Activated naive CD8-positive, alpha-beta T cell treated with anti-CD3 and anti-CD28 coated beads, Interleukin-2, amount 10 ng/mL, durations not matched to agents 7 days and 5 days (primary cell): ENCODE measurements at regions not wholly inside any gene's neighbourhood (a gene's known extent, or its start where the extent isn't known, plus 50 kb on each side); places are given as distances from the start of the nearest gene placed in this dataset.
"Not testable (repeated sequence)": the region's sequence is repeated elsewhere in the genome, so short reads cannot be mapped to it uniquely, and the experiment has no call there.

Experiments used
- ATAC-seq: fragments of 150-1000 bp; cut with Tn5 transposase; one replicate; pipeline ENCODE4 v1.10.0; 2021; ENCODE audit warnings: low read depth, moderate library complexity
- POLR2A ChIA-PET: fragments of 350-600 bp; sonication (Branson Sonifier 250); formaldehyde crosslinking; loops from one replicate; lab custom pipeline; 2021; ENCODE audit warnings: antibody characterized with exemption; lab: Charles Lee
- DNase-seq: peaks from one replicate; pipeline ENCODE4 v3.0.0; 2021
- H3K27ac Mint-ChIP-seq: one replicate; pipeline ENCODE4 v1.8.0; 2022; ENCODE audit warnings: mild to moderate bottlenecking, mixed read lengths
- H3K27me3 Mint-ChIP-seq: one replicate; pipeline ENCODE4 v1.8.0; 2022; ENCODE audit warnings: mild to moderate bottlenecking, moderate library complexity, mixed read lengths
- H3K36me3 Mint-ChIP-seq: one replicate; pipeline ENCODE4 v1.8.0; 2021; ENCODE audit warnings: mild to moderate bottlenecking, mixed read lengths
- H3K4me1 Mint-ChIP-seq: one replicate; pipeline ENCODE4 v1.8.0; 2021; ENCODE audit warnings: mixed read lengths
- H3K4me3 Mint-ChIP-seq: one replicate; pipeline ENCODE4 v1.8.0; 2022; ENCODE audit warnings: mild to moderate bottlenecking, moderate library complexity, mixed read lengths
- H3K9me3 Mint-ChIP-seq: one replicate; pipeline ENCODE4 v1.8.0; 2021; ENCODE audit warnings: mixed read lengths

DNA sequence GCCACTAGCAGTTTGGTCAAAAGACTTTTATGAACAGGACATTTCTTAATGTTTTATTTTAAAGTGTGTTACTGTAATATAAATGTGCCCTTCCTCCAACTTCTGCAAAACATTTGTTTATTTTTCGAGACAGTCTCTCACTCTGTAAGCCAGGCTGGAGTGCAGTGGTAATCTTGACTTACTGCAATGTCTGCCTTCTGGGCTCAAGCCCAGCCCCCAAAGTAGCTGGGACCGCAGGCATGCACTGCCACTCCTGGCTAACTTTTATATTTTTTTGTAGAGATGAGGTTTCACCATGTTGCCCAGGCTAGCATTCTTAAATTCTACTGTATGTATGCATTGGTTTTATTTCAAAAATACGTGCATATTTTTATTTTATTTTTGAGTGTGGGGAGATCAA is 1201.9 kb downstream of the STIM2 start:
- Mint-ChIP-seq H3K4me1 (no peaks in the 10 kb centered on the region), H3K36me3 (no peaks in the 10 kb centered on the region), H3K4me3 (no peak overlapping the region), H3K27ac (no peak overlapping the region), H3K27me3 (no peaks in the 10 kb centered on the region), H3K9me3 (peaks cover 4% of the 10 kb centered on the region)
- ATAC-seq (no peak), DNase-seq (no peak)
- POLR2A ChIA-PET: no interaction called here

DNA sequence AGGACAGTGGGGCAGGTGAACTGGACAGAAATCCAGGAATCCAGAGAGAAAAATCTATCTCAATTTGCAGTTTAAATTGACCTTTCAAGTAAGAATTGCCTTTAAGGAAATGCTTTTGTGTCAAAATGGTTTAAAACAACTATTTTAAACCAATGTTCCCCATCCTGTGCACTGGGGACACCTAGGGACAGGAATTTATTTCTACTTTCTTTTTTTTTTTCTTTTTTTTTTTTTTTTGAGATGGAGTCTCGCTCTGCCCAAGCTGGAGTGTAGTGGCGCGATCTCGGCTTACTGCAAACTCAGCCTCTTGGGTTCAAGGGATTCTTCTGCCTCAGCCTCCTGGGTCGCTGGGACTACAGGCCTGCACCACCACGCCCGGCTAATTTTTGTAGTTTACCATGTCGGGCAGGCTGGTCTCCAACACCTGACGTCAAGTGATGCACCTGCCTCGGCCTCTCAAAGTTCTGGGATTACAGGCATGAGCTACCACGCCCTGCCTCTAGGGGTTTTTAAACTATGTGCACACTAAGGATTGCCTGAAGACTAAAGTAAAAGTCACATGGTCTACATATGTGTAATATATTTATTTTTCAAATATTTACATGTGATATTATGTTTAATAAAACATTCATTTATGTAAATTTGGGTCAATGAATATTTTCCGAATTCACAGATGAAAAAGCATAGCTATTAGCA is 1213.4 kb downstream of the STIM2 start:
- Mint-ChIP-seq H3K4me1 (no peaks in the 10 kb centered on the region), H3K4me3 (no peak overlapping the region), H3K36me3 (no peaks in the 10 kb centered on the region), H3K27me3 (no peaks in the 10 kb centered on the region), H3K27ac (no peak overlapping the region), H3K9me3 (peaks cover 5% of the 10 kb centered on the region)
- ATAC-seq (no peak), DNase-seq (no peak)
- POLR2A ChIA-PET: no interaction called here

DNA sequence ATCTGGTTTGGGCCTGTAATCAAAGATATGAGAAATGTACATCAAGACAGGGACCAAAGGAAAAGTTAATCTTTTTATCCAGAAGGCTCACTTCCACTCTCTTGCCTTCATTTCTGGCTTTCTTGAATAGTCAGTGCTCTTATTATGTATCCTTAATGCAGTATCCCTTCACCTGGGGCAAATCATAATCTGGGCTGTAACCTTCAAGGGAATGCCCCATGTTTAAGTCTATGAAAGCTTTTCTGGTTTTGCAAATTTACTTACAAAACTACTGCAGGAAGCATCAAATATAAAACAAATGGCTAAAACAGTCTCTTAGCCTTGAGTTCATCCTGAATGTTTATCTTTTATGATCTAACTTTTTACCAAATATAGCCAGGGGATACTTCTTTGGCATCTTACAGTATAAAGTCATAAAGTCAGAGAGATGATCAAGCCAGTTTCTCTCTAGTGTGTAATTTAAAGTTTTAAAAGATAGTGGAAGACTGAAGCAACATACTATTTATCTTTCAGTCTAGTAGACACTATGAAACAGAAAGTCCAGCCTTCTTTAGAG is 1214.8 kb downstream of the STIM2 start:
- DNase-seq: no peak
- no peak for ATAC-seq
- Mint-ChIP-seq H3K36me3 (no peaks in the 10 kb centered on the region), H3K9me3 (peaks cover 3% of the 10 kb centered on the region), H3K27ac (no peak overlapping the region), H3K4me1 (no peaks in the 10 kb centered on the region), H3K4me3 (no peak overlapping the region), H3K27me3 (no peaks in the 10 kb centered on the region)
- POLR2A ChIA-PET: no interaction called here

DNA sequence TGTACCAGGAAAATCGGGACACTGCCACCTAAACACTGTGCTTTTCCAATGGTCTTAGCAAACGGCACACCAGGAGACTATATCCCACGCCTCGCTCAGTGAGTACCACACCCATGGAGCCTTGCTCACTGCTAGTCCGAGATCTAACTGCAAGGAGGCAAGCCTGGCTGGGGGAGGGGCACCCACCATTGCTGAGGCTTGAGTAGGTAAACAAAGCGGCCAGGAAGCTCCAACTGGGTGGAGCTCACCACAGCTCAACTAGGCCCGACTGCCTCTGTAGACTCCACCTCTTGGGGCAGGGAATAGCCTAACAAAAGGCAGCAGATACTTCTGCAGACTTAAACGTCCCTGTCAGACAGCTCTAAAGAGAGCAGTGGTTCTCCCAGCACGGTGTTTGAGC is 1216.6 kb downstream of the STIM2 start:
- H3K4me1 Mint-ChIP-seq, H3K36me3 Mint-ChIP-seq, DNase-seq, H3K27me3 Mint-ChIP-seq, ATAC-seq, H3K9me3 Mint-ChIP-seq, POLR2A ChIA-PET, H3K27ac Mint-ChIP-seq, H3K4me3 Mint-ChIP-seq: not testable (repeated sequence)

DNA sequence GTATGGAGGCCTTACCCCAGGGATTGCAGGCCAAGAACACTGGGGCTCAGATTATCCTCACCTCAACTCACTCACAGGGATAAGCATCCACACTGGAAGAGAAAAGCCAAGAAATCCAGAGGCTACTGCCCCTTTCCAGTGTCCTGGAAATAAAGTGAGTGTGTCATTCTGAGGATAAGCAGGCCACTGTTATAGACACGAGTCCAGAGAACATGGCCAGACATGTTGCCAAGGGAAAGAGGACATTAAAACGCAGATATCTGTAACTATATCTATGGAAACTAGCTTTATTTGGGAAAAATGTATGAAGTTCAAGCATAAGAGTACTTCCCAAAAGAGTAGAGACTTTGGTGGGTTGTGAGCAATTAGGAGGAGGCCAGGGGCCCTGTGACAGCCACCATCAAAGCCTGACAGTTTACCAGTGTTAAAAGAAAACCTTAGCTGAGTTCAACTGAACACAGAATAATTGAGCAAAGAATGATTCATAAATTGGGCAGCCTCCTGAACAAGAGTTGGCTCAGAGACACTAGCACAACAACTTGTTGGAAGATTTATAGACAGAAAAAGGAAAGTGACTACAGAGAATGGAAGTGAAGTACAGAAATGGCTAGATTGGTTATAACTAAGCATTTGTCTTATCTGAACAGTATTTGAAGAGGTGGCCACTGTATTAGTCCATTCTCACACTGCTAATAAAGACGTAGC is 1222.2 kb downstream of the STIM2 start:
- no peaks in the 10 kb centered on the region for H3K4me1 Mint-ChIP-seq
- no peak overlapping the region for H3K4me3 Mint-ChIP-seq
- ATAC-seq (no peak), DNase-seq (no peak)
- H3K27ac Mint-ChIP-seq: no peak overlapping the region
- peaks cover 14% of the 10 kb centered on the region for H3K9me3 Mint-ChIP-seq
- POLR2A ChIA-PET: no interaction called here
- no peaks in the 10 kb centered on the region for H3K36me3 Mint-ChIP-seq
- no peaks in the 10 kb centered on the region for H3K27me3 Mint-ChIP-seq

DNA sequence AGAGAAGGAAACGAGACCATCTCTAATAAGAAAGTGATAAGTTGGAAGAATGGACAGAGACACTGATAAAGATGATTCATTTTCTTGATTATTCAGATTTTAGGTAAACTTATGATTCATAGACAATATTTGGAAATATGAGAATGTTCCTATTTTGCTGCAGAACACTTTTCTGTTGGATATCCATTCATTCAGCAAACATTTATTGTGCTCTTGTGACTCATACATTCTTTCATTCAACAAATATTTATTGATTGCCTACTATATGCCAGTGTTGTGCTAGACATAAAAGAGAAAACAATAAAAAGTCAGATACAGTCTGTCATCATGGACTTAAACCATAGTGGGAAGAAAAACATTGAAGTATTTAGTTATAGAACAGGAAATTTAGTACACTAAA is 1232.0 kb downstream of the STIM2 start:
- Mint-ChIP-seq H3K9me3 (no peaks in the 10 kb centered on the region), H3K27me3 (no peaks in the 10 kb centered on the region), H3K4me3 (no peak overlapping the region), H3K27ac (no peak overlapping the region), H3K36me3 (no peaks in the 10 kb centered on the region), H3K4me1 (no peaks in the 10 kb centered on the region)
- ATAC-seq: no peak
- no peak for DNase-seq
- POLR2A ChIA-PET: no interaction called here

DNA sequence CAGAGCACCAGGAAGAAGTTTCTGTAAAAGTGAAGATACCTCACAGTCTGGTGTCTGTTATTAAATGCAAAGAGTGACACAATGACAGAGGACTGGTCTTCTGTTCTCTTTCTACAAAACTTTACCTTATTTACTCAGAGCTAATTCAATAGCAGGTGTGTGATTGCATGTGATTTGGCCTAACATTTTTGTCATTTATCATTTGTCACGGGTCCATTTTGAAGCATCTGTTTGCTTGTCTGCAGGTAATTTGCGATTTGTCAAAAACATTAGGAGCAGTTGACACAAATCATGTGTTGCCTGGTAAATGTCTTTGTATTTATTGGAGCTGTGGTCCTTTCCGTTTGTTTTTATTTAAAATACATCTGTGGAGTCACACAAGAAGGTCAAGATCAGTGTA is 1232.4 kb downstream of the STIM2 start:
- H3K4me3 Mint-ChIP-seq: no peak overlapping the region
- no peaks in the 10 kb centered on the region for H3K36me3 Mint-ChIP-seq
- POLR2A ChIA-PET: no interaction called here

DNA sequence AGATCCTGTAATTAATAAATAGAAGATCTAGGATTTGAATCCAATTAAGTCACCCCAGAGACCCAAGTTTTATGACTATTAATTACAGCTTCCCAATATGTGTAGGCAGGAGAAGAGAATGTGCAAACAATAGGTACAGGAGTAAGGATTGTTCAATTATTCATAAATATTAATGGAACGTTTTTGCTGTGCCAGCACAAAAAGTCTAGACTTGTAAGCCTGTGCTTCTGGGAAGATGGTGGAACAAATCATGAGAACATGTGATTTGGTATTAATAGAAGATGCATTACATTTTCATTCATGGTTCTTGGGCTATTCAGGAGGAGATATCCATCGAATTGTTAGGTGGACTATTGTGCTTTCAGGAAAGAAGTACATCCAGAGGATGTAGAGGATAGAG is 1240.9 kb downstream of the STIM2 start:
- H3K36me3 Mint-ChIP-seq: no peaks in the 10 kb centered on the region
- H3K4me1 Mint-ChIP-seq: no peaks in the 10 kb centered on the region
- no peaks in the 10 kb centered on the region for H3K27me3 Mint-ChIP-seq
- no peak overlapping the region for H3K27ac Mint-ChIP-seq
- no peak overlapping the region for H3K4me3 Mint-ChIP-seq
- ATAC-seq: no peak
- peaks cover 1% of the 10 kb centered on the region for H3K9me3 Mint-ChIP-seq
- POLR2A ChIA-PET: no interaction called here
- no peak for DNase-seq

More for the DNA sequence above, 1232.4 kb downstream of the STIM2 start:
- H3K27me3 Mint-ChIP-seq: no peaks in the 10 kb centered on the region
- ATAC-seq: no peak
- no peak overlapping the region for H3K27ac Mint-ChIP-seq
- no peaks in the 10 kb centered on the region for H3K4me1 Mint-ChIP-seq
- no peak for DNase-seq
- no peaks in the 10 kb centered on the region for H3K9me3 Mint-ChIP-seq

DNA sequence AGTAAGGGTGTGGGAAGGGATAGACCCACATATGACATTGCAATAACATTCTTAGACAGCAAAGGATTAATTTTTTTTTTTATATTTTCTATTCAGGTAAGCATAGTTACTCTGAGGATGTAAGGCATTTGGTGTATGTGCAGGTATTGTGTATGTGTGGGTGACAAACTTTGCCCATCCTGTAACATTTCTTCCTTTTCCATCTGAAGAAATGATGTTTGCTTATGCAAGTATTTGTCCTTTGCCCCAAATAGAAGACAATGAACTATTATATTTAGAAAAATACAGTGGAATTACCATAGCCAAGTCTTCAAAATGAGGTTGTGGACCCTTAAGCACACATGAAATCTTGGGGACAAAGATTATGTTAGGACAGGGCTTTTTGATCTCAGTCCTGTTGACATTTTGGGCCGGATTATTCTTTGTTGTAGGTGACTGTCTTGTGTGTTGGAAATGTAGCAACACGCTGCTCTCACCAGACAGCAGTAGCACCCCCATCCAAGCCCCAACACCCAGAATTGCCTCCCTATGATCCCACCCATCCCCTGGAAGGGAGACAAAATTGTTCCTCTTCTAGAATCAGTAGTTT is 1244.7 kb downstream of the STIM2 start:
- ATAC-seq (no peak), DNase-seq (no peak)
- Mint-ChIP-seq H3K27me3 (no peaks in the 10 kb centered on the region), H3K27ac (no peak overlapping the region), H3K9me3 (peaks cover 1% of the 10 kb centered on the region), H3K4me3 (no peak overlapping the region), H3K36me3 (no peaks in the 10 kb centered on the region), H3K4me1 (no peaks in the 10 kb centered on the region)
- POLR2A ChIA-PET: no interaction called here

DNA sequence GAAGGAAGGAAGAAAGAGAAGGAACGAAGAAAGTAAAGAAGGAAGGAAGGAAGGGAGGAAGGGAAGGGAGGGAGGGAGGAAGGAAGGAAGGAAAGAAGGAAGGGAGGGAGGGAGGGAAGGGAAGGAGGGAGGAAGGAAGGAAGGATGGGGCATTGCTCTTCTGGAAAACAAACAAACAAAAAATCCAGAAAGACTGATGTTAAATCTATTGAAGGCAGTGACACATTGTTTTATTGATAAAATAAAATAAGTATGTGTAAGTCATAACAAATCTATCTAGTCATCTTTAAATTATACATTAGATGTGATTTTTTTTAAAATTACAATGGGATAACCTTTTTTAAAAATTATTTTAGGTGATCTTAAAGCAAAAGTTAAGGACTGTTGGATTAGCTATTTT is 1245.5 kb downstream of the STIM2 start:
- Mint-ChIP-seq H3K4me1 (no peaks in the 10 kb centered on the region), H3K27ac (no peak overlapping the region), H3K27me3 (no peaks in the 10 kb centered on the region), H3K9me3 (peaks cover 1% of the 10 kb centered on the region), H3K4me3 (no peak overlapping the region), H3K36me3 (no peaks in the 10 kb centered on the region)
- DNase-seq (no peak), ATAC-seq (no peak)
- POLR2A ChIA-PET: no interaction called here

DNA sequence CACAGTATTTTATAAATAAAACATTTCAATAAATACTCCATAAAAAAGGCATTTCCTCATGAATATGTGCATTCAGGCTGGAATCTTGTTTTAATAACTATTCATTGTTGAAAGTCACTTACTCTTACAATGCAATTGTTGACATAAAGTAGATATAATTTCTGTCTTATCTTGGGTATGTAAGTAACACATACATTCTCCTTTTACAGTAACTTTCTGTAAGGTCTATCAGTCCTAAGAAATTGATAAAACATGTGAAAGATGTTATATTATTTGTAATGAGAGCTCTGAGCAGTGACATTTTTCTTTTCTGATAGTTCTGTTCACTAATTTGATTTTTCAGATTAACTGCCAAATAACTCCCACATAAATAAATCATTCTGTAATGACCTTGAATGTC is 1249.2 kb downstream of the STIM2 start:
- ATAC-seq: no peak
- POLR2A ChIA-PET: no interaction called here
- Mint-ChIP-seq H3K4me3 (no peak overlapping the region), H3K4me1 (no peaks in the 10 kb centered on the region), H3K36me3 (no peaks in the 10 kb centered on the region), H3K27ac (no peak overlapping the region), H3K9me3 (no peaks in the 10 kb centered on the region), H3K27me3 (no peaks in the 10 kb centered on the region)
- no peak for DNase-seq

DNA sequence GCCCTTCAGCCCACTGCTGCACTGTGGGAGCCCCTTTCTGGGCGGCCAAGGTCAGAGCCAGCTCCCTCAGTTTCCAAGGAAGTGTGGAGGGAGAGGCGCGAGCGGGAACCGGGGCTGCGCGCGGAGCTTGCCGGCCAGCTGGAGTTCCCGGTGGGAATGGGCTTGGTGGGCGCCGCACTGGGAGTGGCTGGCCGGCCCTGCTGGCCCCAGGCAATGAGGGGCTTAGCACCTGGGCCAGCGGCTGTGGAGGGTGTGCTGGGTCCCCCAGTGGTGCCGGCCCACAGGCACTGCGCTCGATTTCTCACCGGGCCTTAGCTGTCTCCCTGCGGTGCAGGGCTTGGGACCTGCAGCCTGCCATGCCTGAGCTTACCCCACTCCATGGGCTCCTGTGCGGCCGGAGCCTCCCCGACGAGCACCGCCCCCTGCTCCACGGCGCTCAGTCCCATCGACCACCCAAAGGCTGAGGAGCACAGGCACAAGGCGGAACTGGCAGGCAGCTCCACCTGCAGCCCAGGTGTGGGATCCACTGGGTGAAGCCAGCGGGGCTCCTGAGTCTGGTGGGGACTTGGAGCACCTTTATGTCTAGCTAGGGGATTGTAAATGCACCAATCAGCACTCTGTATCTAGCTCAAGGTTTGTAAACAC is 1252.2 kb downstream of the STIM2 start:
- H3K4me3 Mint-ChIP-seq, H3K4me1 Mint-ChIP-seq, H3K27ac Mint-ChIP-seq, POLR2A ChIA-PET, H3K27me3 Mint-ChIP-seq, DNase-seq, H3K36me3 Mint-ChIP-seq, H3K9me3 Mint-ChIP-seq, ATAC-seq: not testable (repeated sequence)

DNA sequence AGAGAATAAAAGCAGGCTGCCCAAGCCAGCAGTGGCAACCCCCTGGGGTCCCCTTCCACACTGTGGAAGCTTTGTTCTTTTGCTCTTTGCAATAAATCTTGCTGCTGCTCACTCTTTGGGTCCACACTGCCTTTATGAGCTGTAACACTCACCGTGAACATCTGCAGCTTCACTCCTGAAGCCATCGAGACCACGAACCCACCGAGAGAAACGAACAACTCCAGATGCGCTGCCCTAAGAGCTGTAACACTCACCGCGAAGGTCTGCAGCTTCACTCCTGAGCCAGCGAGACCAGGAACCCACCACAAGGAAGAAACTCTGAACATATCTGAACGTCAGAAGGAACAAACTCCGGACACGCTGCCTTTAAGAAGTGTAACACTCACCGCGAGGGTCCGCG is 1252.9 kb downstream of the STIM2 start:
- H3K27me3 Mint-ChIP-seq, ATAC-seq, H3K36me3 Mint-ChIP-seq, H3K9me3 Mint-ChIP-seq, POLR2A ChIA-PET, H3K4me1 Mint-ChIP-seq, H3K27ac Mint-ChIP-seq, H3K4me3 Mint-ChIP-seq, DNase-seq: not testable (repeated sequence)
